SK-N-SH (cell line): ENCODE measurements at regions not wholly inside any gene's neighbourhood (a gene's known extent, or its start where the extent isn't known, plus 50 kb on each side); places are given as distances from the start of the nearest gene placed in this dataset.

Experiments used
- CTCF ChIA-PET: fragments of 300-600, 350-600 bp; formaldehyde crosslinking; extraction: SDS; loops from one replicate; lab custom pipeline; 2021; lab: Yijun Ruan, JAX
- POLR2A ChIA-PET: fragments of 350-600 bp; sonication (Branson Sonifier 250); formaldehyde crosslinking; extraction: SDS; loops from one replicate; lab custom pipeline; 2020; ENCODE audit warnings: antibody characterized with exemption, inconsistent platforms; lab: Yijun Ruan, JAX
- DNase-seq: peaks from one replicate; pipeline ENCODE4 v3.0.0; 2012
- H2AFZ ChIP-seq: fragments of 200-600 bp; sonication (generic); 2 replicates; pipeline ENCODE4 v1.8.1; 2016; ENCODE audit warnings: antibody characterized with exemption, mild to moderate bottlenecking, low read depth
- H3F3A ChIP-seq: fragments of 200-600 bp; sonication (generic); replicated peaks from 2 replicates; pipeline ENCODE3; 2016; ENCODE audit warnings: antibody characterized with exemption, mild to moderate bottlenecking; ENCODE audit not compliant: insufficient read depth
- H3K27ac ChIP-seq, 2 experiments: fragments of 200-500 bp in 1 of 2; fragments of 200-600 bp in 1 of 2; sonication (Bioruptor generic) in 1 of 2; sonication (generic), shearing (Covaris generic) in 1 of 2; 2 replicates each; pipeline versions ENCODE4 v1.5.1 to v1.6.1; 2014 to 2016; ENCODE audit warnings: low read depth in 2 of 2, inconsistent platforms in 1 of 2, low read length in 1 of 2, mild to moderate bottlenecking in 1 of 2, mixed read lengths in 1 of 2
- H3K27me3 ChIP-seq: fragments of 200-600 bp; sonication (generic), shearing (Covaris generic); 2 replicates; pipeline ENCODE4 v1.6.1; 2016; ENCODE audit warnings: mixed run types; ENCODE audit not compliant: insufficient read depth
- H3K36me3 ChIP-seq, 2 experiments: fragments of 200-500 bp in 1 of 2; fragments of 200-600 bp in 1 of 2; sonication (Bioruptor generic) in 1 of 2; sonication (generic) in 1 of 2; replicated peaks in 1 of 2; 2 replicates each; pipeline versions ENCODE3 to v1.5.1; 2014 to 2016; ENCODE audit warnings: low read length in 1 of 2, mild to moderate bottlenecking in 1 of 2; ENCODE audit not compliant: insufficient read depth in 2 of 2, control insufficient read depth in 1 of 2
- H3K4me1 ChIP-seq, 2 experiments: fragments of 200-500 bp in 1 of 2; fragments of 200-600 bp in 1 of 2; sonication (Bioruptor generic) in 1 of 2; sonication (generic), shearing (Covaris generic) in 1 of 2; 2 replicates each; pipeline versions ENCODE4 v1.5.1 to v1.6.1; 2014 to 2016; ENCODE audit warnings: low read depth in 1 of 2, low read length in 1 of 2, mixed run types in 1 of 2; ENCODE audit not compliant: insufficient read depth in 2 of 2, control insufficient read depth in 1 of 2
- H3K4me2 ChIP-seq: fragments of 200-600 bp; sonication (generic), shearing (Covaris generic); 2 replicates; pipeline ENCODE4 v1.6.1; 2017; ENCODE audit warnings: mixed run types
- H3K4me3 ChIP-seq, 2 experiments: fragments of 200-500 bp in 1 of 2; fragments of 200-600 bp in 1 of 2; sonication (Bioruptor generic) in 1 of 2; sonication (generic), shearing (Covaris generic) in 1 of 2; 2 replicates each; pipeline versions ENCODE4 v1.5.1 to v1.8.1; 2014 to 2016; ENCODE audit warnings: low read depth in 2 of 2, inconsistent platforms in 1 of 2, low read length in 1 of 2, mild to moderate bottlenecking in 1 of 2, mixed read lengths in 1 of 2, moderate library complexity in 1 of 2
- H3K79me2 ChIP-seq: fragments of 200-600 bp; sonication (generic); 2 replicates; pipeline ENCODE4 v1.8.1; 2017; ENCODE audit warnings: mild to moderate bottlenecking; ENCODE audit not compliant: insufficient read depth
- H3K9ac ChIP-seq: fragments of 200-600 bp; sonication (generic); 2 replicates; pipeline ENCODE4 v1.6.1; 2017; ENCODE audit warnings: mixed run types
- H3K9me2 ChIP-seq: fragments of 200-600 bp; sonication (generic); 2 replicates; pipeline ENCODE4 v1.6.1; 2017; ENCODE audit warnings: mixed run types
- H3K9me3 ChIP-seq: fragments of 200-600 bp; sonication (generic); 2 replicates; pipeline ENCODE4 v1.6.1; 2017; ENCODE audit warnings: mixed run types, mild to moderate bottlenecking, moderate library complexity
- H4K20me1 ChIP-seq: fragments of 200-600 bp; sonication (generic); 2 replicates; pipeline ENCODE4 v1.6.1; 2017; ENCODE audit warnings: mild to moderate bottlenecking, mixed run types; ENCODE audit not compliant: insufficient read depth
- CHD2 ChIP-seq: fragments of 150-350 bp; IDR thresholded peaks from 2 replicates; pipeline ENCODE4 v1.6.1; 2018; ENCODE audit warnings: low read length; ENCODE audit not compliant: partially characterized antibody
- ELF1 ChIP-seq: IDR thresholded peaks from 2 replicates; pipeline ENCODE4 v1.4.0; 2012
- EP300 ChIP-seq, 2 experiments: IDR thresholded peaks; 2 replicates each; pipeline versions ENCODE4 v1.4.0 to v1.6.1; 2012; ENCODE audit warnings: borderline replicate concordance in 1 of 2, low read depth in 1 of 2, low read length in 1 of 2
- FOXJ3 ChIP-seq: sonication (generic); formaldehyde crosslinking; IDR thresholded peaks from 2 replicates; pipeline ENCODE4 v1.5.1; 2020; ENCODE audit warnings: mild to moderate bottlenecking, missing genetic modification reagents
- FOXM1 ChIP-seq: IDR thresholded peaks from 2 replicates; pipeline ENCODE4 v1.4.0; 2012; ENCODE audit warnings: low read depth, mild to moderate bottlenecking
- GABPA ChIP-seq: IDR thresholded peaks from 2 replicates; pipeline ENCODE4 v1.4.0; 2012; ENCODE audit warnings: low read depth, mild to moderate bottlenecking
- JUND ChIP-seq: IDR thresholded peaks from 2 replicates; pipeline ENCODE4 v1.4.0; 2012
- MEF2A ChIP-seq: IDR thresholded peaks from 2 replicates; pipeline ENCODE4 v1.4.0; 2012; ENCODE audit warnings: low read depth, borderline replicate concordance
- MXI1 ChIP-seq: IDR thresholded peaks from 2 replicates; pipeline ENCODE4 v1.6.1; 2012; ENCODE audit warnings: mild to moderate bottlenecking, low read depth, low read length, improper control_type of control experiment
- NRF1 ChIP-seq: IDR thresholded peaks from 2 replicates; pipeline ENCODE4 v1.6.1; 2012; ENCODE audit warnings: low read depth, mild to moderate bottlenecking, low read length
- RAD21 ChIP-seq: IDR thresholded peaks from 2 replicates; pipeline ENCODE4 v1.6.1; 2012; ENCODE audit warnings: mild to moderate bottlenecking, low read length
- TAF1 ChIP-seq: IDR thresholded peaks from 2 replicates; pipeline ENCODE4 v1.6.1; 2012; ENCODE audit warnings: low read depth, mild to moderate bottlenecking, low read length, moderate library complexity, borderline replicate concordance
- TEAD4 ChIP-seq: IDR thresholded peaks from 2 replicates; pipeline ENCODE4 v1.4.0; 2012; ENCODE audit warnings: mild to moderate bottlenecking, borderline replicate concordance; ENCODE audit not compliant: insufficient read depth
- WGBS: methylation state at CpG from one replicate; pipeline ENCODE4 v1.1.6; 2017; ENCODE audit warnings: low lambda C conversion rate; 5-methylcytosine and 5-hydroxymethylcytosine counted together
- TF ChIP-seq, protein P1 (sequence below): IDR thresholded peaks from 2 replicates; pipeline ENCODE4 v1.6.1; 2012; ENCODE audit warnings: mild to moderate bottlenecking, low read depth, low read length, moderate library complexity
- TF ChIP-seq, protein P2 (sequence below): IDR thresholded peaks from 2 replicates; pipeline ENCODE4; 2012
- TF ChIP-seq, protein P3 (sequence below): fragments of 150-350 bp; IDR thresholded peaks from 2 replicates; pipeline ENCODE4 v1.6.1; 2017; ENCODE audit warnings: antibody characterized with exemption, low read length, low read depth, borderline replicate concordance

DNA sequence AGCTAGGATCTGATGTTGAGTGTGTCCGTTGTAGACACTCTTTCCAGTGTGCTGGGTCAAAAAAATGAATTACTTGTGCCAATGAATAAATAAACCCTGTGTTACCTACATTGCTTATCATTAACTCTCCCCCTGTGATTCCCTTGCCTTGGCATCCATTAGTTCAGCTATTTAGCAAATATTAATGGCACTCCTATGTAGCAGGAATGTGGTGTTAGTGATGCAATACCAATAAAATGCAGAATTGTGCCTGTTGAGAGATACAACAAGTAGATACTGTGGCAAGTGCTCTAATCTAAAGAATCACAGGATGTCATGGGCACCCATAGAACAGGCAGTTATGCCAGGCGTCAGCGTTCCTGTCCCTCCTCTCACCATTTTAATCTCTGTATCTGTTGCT lies 343.2 kb downstream of the PMP22 start:
- Histone ChIP-seq H3K36me3 (no peaks in the 10 kb centered on the region), H3K27me3 (peaks cover 9% of the 10 kb centered on the region; the same call in 1 of the 2 replicates), H3K4me3 (no peak overlapping the region), H3K9me2 (no peaks in the 10 kb centered on the region), H3K4me1 (no peaks in the 10 kb centered on the region), H3K9ac (no peak overlapping the region), H3K9me3 (no peaks in the 10 kb centered on the region), H2AFZ (no peak overlapping the region), H3K27ac (no peak overlapping the region), H3F3A (no peaks in the 10 kb centered on the region), H4K20me1 (no peaks in the 10 kb centered on the region), H3K79me2 (no peaks in the 10 kb centered on the region), H3K4me2 (no peak overlapping the region)
- CTCF ChIA-PET: no interaction called here
- DNase-seq: no peak
- TF ChIP-seq CHD2 (no peak), ELF1 (no peak), GABPA (no peak), MEF2A (no peak), FOXJ3 (CRISPR knock-in tag) (no peak), MXI1 (no peak), FOXM1 (no peak), NRF1 (no peak), JUND (no peak), RAD21 (no peak)
- TF ChIP-seq, protein P1, sequence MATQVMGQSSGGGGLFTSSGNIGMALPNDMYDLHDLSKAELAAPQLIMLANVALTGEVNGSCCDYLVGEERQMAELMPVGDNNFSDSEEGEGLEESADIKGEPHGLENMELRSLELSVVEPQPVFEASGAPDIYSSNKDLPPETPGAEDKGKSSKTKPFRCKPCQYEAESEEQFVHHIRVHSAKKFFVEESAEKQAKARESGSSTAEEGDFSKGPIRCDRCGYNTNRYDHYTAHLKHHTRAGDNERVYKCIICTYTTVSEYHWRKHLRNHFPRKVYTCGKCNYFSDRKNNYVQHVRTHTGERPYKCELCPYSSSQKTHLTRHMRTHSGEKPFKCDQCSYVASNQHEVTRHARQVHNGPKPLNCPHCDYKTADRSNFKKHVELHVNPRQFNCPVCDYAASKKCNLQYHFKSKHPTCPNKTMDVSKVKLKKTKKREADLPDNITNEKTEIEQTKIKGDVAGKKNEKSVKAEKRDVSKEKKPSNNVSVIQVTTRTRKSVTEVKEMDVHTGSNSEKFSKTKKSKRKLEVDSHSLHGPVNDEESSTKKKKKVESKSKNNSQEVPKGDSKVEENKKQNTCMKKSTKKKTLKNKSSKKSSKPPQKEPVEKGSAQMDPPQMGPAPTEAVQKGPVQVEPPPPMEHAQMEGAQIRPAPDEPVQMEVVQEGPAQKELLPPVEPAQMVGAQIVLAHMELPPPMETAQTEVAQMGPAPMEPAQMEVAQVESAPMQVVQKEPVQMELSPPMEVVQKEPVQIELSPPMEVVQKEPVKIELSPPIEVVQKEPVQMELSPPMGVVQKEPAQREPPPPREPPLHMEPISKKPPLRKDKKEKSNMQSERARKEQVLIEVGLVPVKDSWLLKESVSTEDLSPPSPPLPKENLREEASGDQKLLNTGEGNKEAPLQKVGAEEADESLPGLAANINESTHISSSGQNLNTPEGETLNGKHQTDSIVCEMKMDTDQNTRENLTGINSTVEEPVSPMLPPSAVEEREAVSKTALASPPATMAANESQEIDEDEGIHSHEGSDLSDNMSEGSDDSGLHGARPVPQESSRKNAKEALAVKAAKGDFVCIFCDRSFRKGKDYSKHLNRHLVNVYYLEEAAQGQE: no peak
- TF ChIP-seq, protein P2, sequence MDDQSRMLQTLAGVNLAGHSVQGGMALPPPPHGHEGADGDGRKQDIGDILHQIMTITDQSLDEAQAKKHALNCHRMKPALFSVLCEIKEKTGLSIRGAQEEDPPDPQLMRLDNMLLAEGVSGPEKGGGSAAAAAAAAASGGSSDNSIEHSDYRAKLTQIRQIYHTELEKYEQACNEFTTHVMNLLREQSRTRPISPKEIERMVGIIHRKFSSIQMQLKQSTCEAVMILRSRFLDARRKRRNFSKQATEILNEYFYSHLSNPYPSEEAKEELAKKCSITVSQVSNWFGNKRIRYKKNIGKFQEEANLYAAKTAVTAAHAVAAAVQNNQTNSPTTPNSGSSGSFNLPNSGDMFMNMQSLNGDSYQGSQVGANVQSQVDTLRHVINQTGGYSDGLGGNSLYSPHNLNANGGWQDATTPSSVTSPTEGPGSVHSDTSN: no peak
- WGBS: 7% methylated on average over 3 of the region's 3 CpGs
- POLR2A ChIA-PET: no interaction called here

DNA sequence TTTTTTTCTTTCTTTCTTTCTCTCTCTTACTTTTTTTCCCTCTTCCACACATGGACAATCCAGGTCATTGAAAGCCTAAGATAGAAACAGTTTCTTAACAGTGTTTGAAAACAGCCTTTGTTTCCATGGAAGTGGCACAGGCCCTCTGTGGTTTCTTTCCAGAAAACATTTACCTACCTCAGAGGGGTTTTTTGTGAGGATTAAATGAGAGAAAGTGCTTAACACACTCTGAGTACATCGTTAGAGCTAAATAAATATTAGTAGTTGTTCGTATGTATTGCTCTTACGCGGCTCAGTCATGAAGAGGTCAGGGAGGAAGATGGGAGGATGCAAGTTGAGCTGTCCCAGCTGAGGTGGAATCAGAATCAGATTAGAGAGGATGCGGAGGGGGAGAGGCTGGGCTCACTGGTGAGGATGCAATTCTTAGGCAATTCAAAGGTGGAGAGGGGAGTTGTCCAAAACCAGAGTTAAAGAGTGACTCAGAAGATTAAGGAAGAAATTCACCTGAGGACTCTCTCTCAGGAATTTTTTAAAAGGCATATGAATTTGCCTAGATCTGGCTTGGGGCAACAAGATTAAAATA lies 345.4 kb downstream of the PMP22 start:
- Histone ChIP-seq H3K27me3 (no peaks in the 10 kb centered on the region), H3K4me1 (no peaks in the 10 kb centered on the region), H3K9me3 (no peaks in the 10 kb centered on the region), H2AFZ (no peak overlapping the region), H3K27ac (no peak overlapping the region)
- TF ChIP-seq, protein P3, sequence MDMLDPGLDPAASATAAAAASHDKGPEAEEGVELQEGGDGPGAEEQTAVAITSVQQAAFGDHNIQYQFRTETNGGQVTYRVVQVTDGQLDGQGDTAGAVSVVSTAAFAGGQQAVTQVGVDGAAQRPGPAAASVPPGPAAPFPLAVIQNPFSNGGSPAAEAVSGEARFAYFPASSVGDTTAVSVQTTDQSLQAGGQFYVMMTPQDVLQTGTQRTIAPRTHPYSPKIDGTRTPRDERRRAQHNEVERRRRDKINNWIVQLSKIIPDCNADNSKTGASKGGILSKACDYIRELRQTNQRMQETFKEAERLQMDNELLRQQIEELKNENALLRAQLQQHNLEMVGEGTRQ: no peak
- TF ChIP-seq EP300 (IDR thresholded peaks at IDR 0.05; ENCODE audit: borderline replicate concordance in 1 of 2, low read depth in 1 of 2, low read length in 1 of 2): no peak
- TF ChIP-seq FOXM1: no peak
- TF ChIP-seq TAF1: no peak
- TF ChIP-seq TEAD4: no peak
- TF ChIP-seq MEF2A: no peak
- TF ChIP-seq, all 33 proteins: peak for 0
- WGBS: 2% methylated on average over 5 of the region's 5 CpGs
- Histone ChIP-seq H3K36me3 (no peaks in the 10 kb centered on the region), H3K79me2 (no peaks in the 10 kb centered on the region), H3K4me2 (no peak overlapping the region), H3K9ac (no peak overlapping the region), H3K4me3 (no peak overlapping the region), H3F3A (no peaks in the 10 kb centered on the region), H3K9me2 (no peaks in the 10 kb centered on the region), H4K20me1 (no peaks in the 10 kb centered on the region)
- CTCF ChIA-PET: no interaction called here
- DNase-seq: no peak
- POLR2A ChIA-PET: no interaction called here
